PFSK-1 (cell line): ENCODE measurements at regions not wholly inside any gene's neighbourhood (a gene's known extent, or its start where the extent isn't known, plus 50 kb on each side); places are given as distances from the start of the nearest gene placed in this dataset.

Experiments
- FOXP2 ChIP-seq: optimal IDR thresholded peaks from 2 replicates; pipeline ENCODE3; 2011; ENCODE audit warnings: borderline replicate concordance, control low read depth, inconsistent platforms; ENCODE audit not compliant: insufficient read depth; ENCODE audit errors: extremely low read length, extremely low read depth
- POLR2AphosphoS5 ChIP-seq: IDR thresholded peaks from 2 replicates; pipeline ENCODE4 v1.6.1; 2012; ENCODE audit warnings: low read depth, mild to moderate bottlenecking, control low read depth, low read length, moderate library complexity
- REST ChIP-seq, 2 experiments: IDR thresholded peaks; 2 replicates each; pipeline versions ENCODE4 v1.6.1 to v1.8.0; 2011 to 2012; ENCODE audit warnings: low read depth in 2 of 2, low read length in 2 of 2, control low read depth in 1 of 2, inconsistent platforms in 1 of 2, mild to moderate bottlenecking in 1 of 2, moderate library complexity in 1 of 2; ENCODE audit not compliant: insufficient read depth in 1 of 2
- SIN3A ChIP-seq: IDR thresholded peaks from 2 replicates; pipeline ENCODE4 v1.6.1; 2012; ENCODE audit warnings: mild to moderate bottlenecking, low read length, moderate library complexity, borderline replicate concordance; ENCODE audit not compliant: insufficient read depth
- TAF1 ChIP-seq: IDR thresholded peaks from 2 replicates; pipeline ENCODE4 v1.6.1; 2012; ENCODE audit warnings: low read length, control low read depth, borderline replicate concordance; ENCODE audit not compliant: insufficient read depth

GRCh38 chr2:128534688-128535392, 216.2 kb upstream of the HS6ST1 start:
- no peak for TF ChIP-seq REST (IDR thresholded peaks at IDR 0.05; ENCODE audit: insufficient read depth in 1 of 2, low read depth in 2 of 2, low read length in 2 of 2)
- no peak for TF ChIP-seq POLR2AphosphoS5
- no peak for TF ChIP-seq SIN3A
- TF ChIP-seq FOXP2: no peak
- no peak for TF ChIP-seq TAF1

- no peak for TF ChIP-seq REST (IDR thresholded peaks at IDR 0.05; ENCODE audit: insufficient read depth in 1 of 2, low read depth in 2 of 2, low read length in 2 of 2)
- no peak for TF ChIP-seq TAF1
- TF ChIP-seq SIN3A: no peak
- TF ChIP-seq FOXP2: no peak
- no peak for TF ChIP-seq POLR2AphosphoS5
These were observed 217.3 kb upstream of the HS6ST1 start for GRCh38 chr2:128535953-128536352.

- TF ChIP-seq REST (IDR thresholded peaks at IDR 0.05; ENCODE audit: insufficient read depth in 1 of 2, low read depth in 2 of 2, low read length in 2 of 2) (no peak), TAF1 (no peak), POLR2AphosphoS5 (no peak), FOXP2 (no peak), SIN3A (no peak)
These were observed 218.4 kb upstream of the HS6ST1 start for GRCh38 chr2:128536925-128537620.

- TF ChIP-seq POLR2AphosphoS5 (no peak), REST (IDR thresholded peaks at IDR 0.05; ENCODE audit: insufficient read depth in 1 of 2, low read depth in 2 of 2, low read length in 2 of 2) (no peak), TAF1 (no peak), SIN3A (no peak)
These were observed 219.0 kb upstream of the HS6ST1 start for GRCh38 chr2:128537646-128538045.
